CD4-positive, alpha-beta T cell (primary cell): ENCODE measurements at regions not wholly inside any gene's neighbourhood (a gene's known extent, or its start where the extent isn't known, plus 50 kb on each side); places are given as distances from the start of the nearest gene placed in this dataset.

ENCODE experiments used
- ATAC-seq: fragments of 200-7000 bp; cut with Tn5 transposase; one replicate; pipeline ENCODE4 v1.10.0; 2022; ENCODE audit warnings: mild to moderate bottlenecking; ENCODE audit not compliant: poor library complexity
- CTCF ChIA-PET: fragments of 350-600 bp; sonication (Branson Sonifier 250); formaldehyde crosslinking; loops from one replicate; lab custom pipeline; 2021; ENCODE audit warnings: antibody characterized with exemption, inconsistent platforms; lab: Charles Lee
- POLR2A ChIA-PET: fragments of 350-600 bp; sonication (Branson Sonifier 250); formaldehyde crosslinking; loops from one replicate; lab custom pipeline; 2021; ENCODE audit warnings: antibody characterized with exemption, inconsistent platforms; lab: Charles Lee
- DNase-seq, 14 experiments: peaks; one replicate each; pipeline ENCODE4 v3.0.0-alpha.2; 2013 to 2020; ENCODE audit warnings: mixed read lengths in 2 of 14
- H3K27ac ChIP-seq, 2 donors: one replicate each; pipeline versions ENCODE4 v1.5.1 to v1.7.0; 2013; ENCODE audit warnings: low read length in 2 of 2, low read depth in 1 of 2, mild to moderate bottlenecking in 1 of 2
- H3K27me3 ChIP-seq, 2 experiments: 1 replicate in 1 of 2; 2 replicates in 1 of 2; pipeline versions ENCODE4 v1.6.1 to v1.7.0; 2013; ENCODE audit warnings: low read length in 2 of 2, control low read depth in 1 of 2, mild to moderate bottlenecking in 1 of 2, moderate library complexity in 1 of 2; ENCODE audit not compliant: insufficient read depth in 2 of 2, control insufficient read depth in 1 of 2
- H3K36me3 ChIP-seq: one replicate; pipeline ENCODE4 v1.6.1; 2013; ENCODE audit warnings: low read length, control low read depth; ENCODE audit not compliant: insufficient read depth
- H3K4me1 ChIP-seq: one replicate; pipeline ENCODE4 v1.6.1; 2013; ENCODE audit warnings: low read length, control low read depth; ENCODE audit not compliant: insufficient read depth
- H3K4me3 ChIP-seq: one replicate; pipeline ENCODE4 v1.5.1; 2013; ENCODE audit warnings: mild to moderate bottlenecking, low read length, moderate library complexity
- H3K9me3 ChIP-seq, 2 experiments: 1 replicate in 1 of 2; 2 replicates in 1 of 2; pipeline versions ENCODE4 v1.6.1 to v1.7.0; 2013; ENCODE audit warnings: low read length in 2 of 2, mild to moderate bottlenecking in 2 of 2, control low read depth in 1 of 2, moderate library complexity in 1 of 2; ENCODE audit not compliant: control insufficient read depth in 1 of 2, insufficient read depth in 1 of 2
- H3K27ac Mint-ChIP-seq: one replicate; pipeline ENCODE4 v1.8.0; 2020; ENCODE audit warnings: mixed read lengths
- H3K27me3 Mint-ChIP-seq: one replicate; pipeline ENCODE4 v1.8.0; 2021; ENCODE audit warnings: mixed read lengths
- H3K36me3 Mint-ChIP-seq: one replicate; pipeline ENCODE4 v1.8.0; 2021; ENCODE audit warnings: low read depth, mixed read lengths
- H3K4me1 Mint-ChIP-seq: one replicate; pipeline ENCODE4 v1.8.0; 2021; ENCODE audit warnings: low read depth, mixed read lengths
- H3K4me3 Mint-ChIP-seq: one replicate; pipeline ENCODE4 v1.8.0; 2020; ENCODE audit warnings: mild to moderate bottlenecking, mixed read lengths
- H3K9me3 Mint-ChIP-seq: one replicate; pipeline ENCODE4 v1.8.0; 2020; ENCODE audit warnings: mixed read lengths
- CTCF ChIP-seq: fragments of 200-600 bp; IDR thresholded peaks from one replicate; pipeline ENCODE4 v1.8.0; 2022; ENCODE audit warnings: antibody characterized with exemption, mild to moderate bottlenecking
- intact Hi-C, 2 experiments: fragments of 100-400 bp; cut with DNase I in 1 of 2; cut with micrococcal nuclease in 1 of 2; formaldehyde crosslinking; loops; one replicate each; pipeline versions ENCODE4 v1.15.1 to v1.9.0; 2023 to 2025; cut with DNase I, micrococcal nuclease

- no peaks in the 10 kb centered on the region for H3K36me3 ChIP-seq
- H3K27ac ChIP-seq = no peak overlapping the region
- intact Hi-C loops = no loop called here
- ChIA-PET POLR2A (no interaction called here), CTCF (no interaction called here)
- H3K27me3 ChIP-seq = peaks cover 0 to 4% of the 10 kb centered on the region in 2 experiments
- no peak overlapping the region for H3K4me3 Mint-ChIP-seq
- DNase-seq (no peak), ATAC-seq (no peak)
- H3K4me1 Mint-ChIP-seq = no peaks in the 10 kb centered on the region
- no peaks in the 10 kb centered on the region for H3K9me3 Mint-ChIP-seq
- peaks cover 0 to 5% of the 10 kb centered on the region in 2 experiments for H3K9me3 ChIP-seq
- no peaks in the 10 kb centered on the region for H3K4me1 ChIP-seq
- H3K4me3 ChIP-seq = no peak overlapping the region
- H3K27ac Mint-ChIP-seq = no peak overlapping the region
- TF ChIP-seq CTCF = no peak
- H3K36me3 Mint-ChIP-seq = no peaks in the 10 kb centered on the region
- H3K27me3 Mint-ChIP-seq = peaks cover 11% of the 10 kb centered on the region
These were observed 212.9 kb downstream of the TTLL2 start for GRCh38 chr6:167537816-167538215.

GRCh38 chr6:167538746-167539145, 213.9 kb downstream of the TTLL2 start:
- intact Hi-C loops = no loop called here
- ATAC-seq = no peak
- H3K27ac Mint-ChIP-seq = no peak overlapping the region
- H3K36me3 Mint-ChIP-seq = no peaks in the 10 kb centered on the region
- Histone ChIP-seq H3K36me3 (no peaks in the 10 kb centered on the region), H3K4me1 (no peaks in the 10 kb centered on the region), H3K27me3 (peaks cover 0 to 3% of the 10 kb centered on the region in 2 experiments), H3K27ac (no peak overlapping the region), H3K9me3 (peaks cover 0 to 5% of the 10 kb centered on the region in 2 experiments), H3K4me3 (no peak overlapping the region)
- H3K4me3 Mint-ChIP-seq = no peak overlapping the region
- DNase-seq = no peak
- H3K9me3 Mint-ChIP-seq = no peaks in the 10 kb centered on the region
- peaks cover 11% of the 10 kb centered on the region for H3K27me3 Mint-ChIP-seq
- no peak for TF ChIP-seq CTCF
- H3K4me1 Mint-ChIP-seq = no peaks in the 10 kb centered on the region
- ChIA-PET CTCF (no interaction called here), POLR2A (no interaction called here)

GRCh38 chr6:167540796-167541195, 215.9 kb downstream of the TTLL2 start:
- H3K27ac ChIP-seq = no peak overlapping the region
- TF ChIP-seq CTCF = no peak
- Mint-ChIP-seq H3K9me3 (no peaks in the 10 kb centered on the region), H3K27ac (no peak overlapping the region), H3K27me3 (peaks cover 9% of the 10 kb centered on the region), H3K36me3 (no peaks in the 10 kb centered on the region), H3K4me3 (no peak overlapping the region), H3K4me1 (no peaks in the 10 kb centered on the region)
- ATAC-seq (no peak), DNase-seq (no peak)
- no peaks in the 10 kb centered on the region for H3K4me1 ChIP-seq
- intact Hi-C loops = no loop called here
- CTCF ChIA-PET = no interaction called here
- H3K4me3 ChIP-seq = no peak overlapping the region
- no peaks in the 10 kb centered on the region for H3K36me3 ChIP-seq
- peaks cover 0 to 5% of the 10 kb centered on the region in 2 experiments for H3K9me3 ChIP-seq
- POLR2A ChIA-PET = no interaction called here
- peaks cover 0 to 3% of the 10 kb centered on the region in 2 experiments for H3K27me3 ChIP-seq
